HL-60 (cell line): ENCODE measurements at regions not wholly inside any gene's neighbourhood (a gene's known extent, or its start where the extent isn't known, plus 50 kb on each side); places are given as distances from the start of the nearest gene placed in this dataset.

Experiments
- DNase-seq, 2 experiments: peaks; one replicate each; pipeline ENCODE4 v3.0.0-alpha.2; 2010 to 2020; ENCODE audit warnings: low read depth in 1 of 2, low spot score in 1 of 2
- H3K27ac ChIP-seq: fragments of 250-450 bp; sonication (Bioruptor Pico); replicated peaks from 2 replicates; pipeline ENCODE4 v1.5.1; 2020; ENCODE audit warnings: mild to moderate bottlenecking, moderate library complexity
- H3K27me3 ChIP-seq: fragments of 250-450 bp; sonication (Bioruptor Pico); 2 replicates; pipeline ENCODE4 v1.5.1; 2021; ENCODE audit warnings: mild to moderate bottlenecking, moderate library complexity; ENCODE audit not compliant: insufficient read depth, poor library complexity, severe bottlenecking
- H3K4me3 ChIP-seq: replicated peaks from 2 replicates; pipeline ENCODE4 v1.5.1; 2011; ENCODE audit warnings: mild to moderate bottlenecking, control low read depth, low read length; ENCODE audit not compliant: insufficient read depth
- GABPA ChIP-seq: IDR thresholded peaks from 2 replicates; pipeline ENCODE4 v1.6.1; 2012; ENCODE audit warnings: low read depth
- POLR2AphosphoS5 ChIP-seq: IDR thresholded peaks from 2 replicates; pipeline ENCODE4 v1.6.1; 2012; ENCODE audit warnings: low read depth
- SPI1 ChIP-seq: IDR thresholded peaks from 2 replicates; pipeline ENCODE4 v1.6.1; 2012; ENCODE audit warnings: low read depth, mild to moderate bottlenecking, borderline replicate concordance
- TF ChIP-seq, protein P1 (sequence below): IDR thresholded peaks from one replicate; pipeline ENCODE4 v1.5.1; 2011; ENCODE audit warnings: low read length, control low read depth, inconsistent platforms; ENCODE audit not compliant: insufficient read depth
- TF ChIP-seq, protein P2 (sequence below): IDR thresholded peaks from 2 replicates; pipeline ENCODE4 v1.6.1; 2012; ENCODE audit warnings: low read depth; ENCODE audit not compliant: insufficient replicate concordance

DNA sequence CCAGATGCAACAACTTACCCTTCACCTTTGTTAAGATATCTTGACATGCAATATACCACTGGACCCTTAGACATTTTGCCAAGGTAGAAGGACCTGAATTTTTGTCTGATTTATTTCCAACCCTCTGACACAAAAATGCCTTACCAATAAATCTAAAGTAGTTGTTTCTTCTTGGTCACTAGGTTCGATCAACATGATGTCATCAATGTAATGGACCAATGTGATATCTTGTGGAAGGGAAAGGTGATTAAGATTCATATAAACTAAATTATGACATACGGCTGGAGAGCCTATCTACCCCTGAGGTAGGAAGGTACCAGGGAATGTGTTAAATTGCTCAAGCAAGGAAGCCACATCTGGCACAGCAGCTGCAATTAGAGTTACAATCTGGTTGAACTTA is 67.7 kb upstream of the SERPINE2 start:
- TF ChIP-seq SPI1 = no peak
- TF ChIP-seq, protein P1, sequence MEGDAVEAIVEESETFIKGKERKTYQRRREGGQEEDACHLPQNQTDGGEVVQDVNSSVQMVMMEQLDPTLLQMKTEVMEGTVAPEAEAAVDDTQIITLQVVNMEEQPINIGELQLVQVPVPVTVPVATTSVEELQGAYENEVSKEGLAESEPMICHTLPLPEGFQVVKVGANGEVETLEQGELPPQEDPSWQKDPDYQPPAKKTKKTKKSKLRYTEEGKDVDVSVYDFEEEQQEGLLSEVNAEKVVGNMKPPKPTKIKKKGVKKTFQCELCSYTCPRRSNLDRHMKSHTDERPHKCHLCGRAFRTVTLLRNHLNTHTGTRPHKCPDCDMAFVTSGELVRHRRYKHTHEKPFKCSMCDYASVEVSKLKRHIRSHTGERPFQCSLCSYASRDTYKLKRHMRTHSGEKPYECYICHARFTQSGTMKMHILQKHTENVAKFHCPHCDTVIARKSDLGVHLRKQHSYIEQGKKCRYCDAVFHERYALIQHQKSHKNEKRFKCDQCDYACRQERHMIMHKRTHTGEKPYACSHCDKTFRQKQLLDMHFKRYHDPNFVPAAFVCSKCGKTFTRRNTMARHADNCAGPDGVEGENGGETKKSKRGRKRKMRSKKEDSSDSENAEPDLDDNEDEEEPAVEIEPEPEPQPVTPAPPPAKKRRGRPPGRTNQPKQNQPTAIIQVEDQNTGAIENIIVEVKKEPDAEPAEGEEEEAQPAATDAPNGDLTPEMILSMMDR = no peak
- no peak for TF ChIP-seq POLR2AphosphoS5
- TF ChIP-seq, protein P2, sequence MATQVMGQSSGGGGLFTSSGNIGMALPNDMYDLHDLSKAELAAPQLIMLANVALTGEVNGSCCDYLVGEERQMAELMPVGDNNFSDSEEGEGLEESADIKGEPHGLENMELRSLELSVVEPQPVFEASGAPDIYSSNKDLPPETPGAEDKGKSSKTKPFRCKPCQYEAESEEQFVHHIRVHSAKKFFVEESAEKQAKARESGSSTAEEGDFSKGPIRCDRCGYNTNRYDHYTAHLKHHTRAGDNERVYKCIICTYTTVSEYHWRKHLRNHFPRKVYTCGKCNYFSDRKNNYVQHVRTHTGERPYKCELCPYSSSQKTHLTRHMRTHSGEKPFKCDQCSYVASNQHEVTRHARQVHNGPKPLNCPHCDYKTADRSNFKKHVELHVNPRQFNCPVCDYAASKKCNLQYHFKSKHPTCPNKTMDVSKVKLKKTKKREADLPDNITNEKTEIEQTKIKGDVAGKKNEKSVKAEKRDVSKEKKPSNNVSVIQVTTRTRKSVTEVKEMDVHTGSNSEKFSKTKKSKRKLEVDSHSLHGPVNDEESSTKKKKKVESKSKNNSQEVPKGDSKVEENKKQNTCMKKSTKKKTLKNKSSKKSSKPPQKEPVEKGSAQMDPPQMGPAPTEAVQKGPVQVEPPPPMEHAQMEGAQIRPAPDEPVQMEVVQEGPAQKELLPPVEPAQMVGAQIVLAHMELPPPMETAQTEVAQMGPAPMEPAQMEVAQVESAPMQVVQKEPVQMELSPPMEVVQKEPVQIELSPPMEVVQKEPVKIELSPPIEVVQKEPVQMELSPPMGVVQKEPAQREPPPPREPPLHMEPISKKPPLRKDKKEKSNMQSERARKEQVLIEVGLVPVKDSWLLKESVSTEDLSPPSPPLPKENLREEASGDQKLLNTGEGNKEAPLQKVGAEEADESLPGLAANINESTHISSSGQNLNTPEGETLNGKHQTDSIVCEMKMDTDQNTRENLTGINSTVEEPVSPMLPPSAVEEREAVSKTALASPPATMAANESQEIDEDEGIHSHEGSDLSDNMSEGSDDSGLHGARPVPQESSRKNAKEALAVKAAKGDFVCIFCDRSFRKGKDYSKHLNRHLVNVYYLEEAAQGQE = no peak
- no peak for TF ChIP-seq GABPA
- no peak for DNase-seq
- no peak overlapping the region for H3K27ac ChIP-seq

DNA sequence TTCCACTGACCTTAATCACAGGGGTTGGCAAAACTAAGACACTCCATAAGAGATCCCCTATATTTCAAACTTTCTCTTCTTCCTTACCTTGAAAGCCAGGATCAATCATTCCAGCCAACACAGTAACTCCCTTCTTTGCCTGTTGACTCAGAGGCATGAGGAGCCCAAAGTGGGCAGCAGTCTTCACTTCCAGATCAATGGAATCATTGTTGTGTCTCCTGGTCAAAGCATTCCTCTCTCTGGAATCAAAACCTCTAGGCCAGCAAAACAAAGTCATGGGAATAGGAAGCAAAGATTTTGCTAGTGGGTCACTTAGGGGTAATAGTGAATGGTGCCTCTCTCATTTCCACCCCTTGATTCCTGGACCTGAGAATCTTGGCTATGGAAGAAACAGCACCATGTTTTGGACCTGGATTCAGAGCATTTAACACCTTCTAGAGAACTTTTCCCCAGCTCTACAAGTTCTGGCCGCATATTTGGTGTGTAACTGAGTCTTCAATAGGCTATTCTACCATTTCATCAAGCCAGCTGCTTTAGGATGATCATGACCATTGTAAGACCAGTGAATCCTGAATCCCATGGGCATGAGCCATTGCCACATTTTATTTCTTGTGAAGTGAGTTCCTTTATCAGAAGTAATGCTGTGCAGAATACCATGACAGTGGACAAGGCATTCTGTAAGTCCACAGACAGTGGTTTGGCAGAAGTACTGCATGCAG is 65.7 kb upstream of the SERPINE2 start:
- H3K4me3 ChIP-seq = no peak overlapping the region
- TF ChIP-seq SPI1 (no peak), POLR2AphosphoS5 (no peak), GABPA (no peak)
- TF ChIP-seq, protein P1 = no peak
- TF ChIP-seq, protein P2 = no peak
- H3K27me3 ChIP-seq = no peaks in the 10 kb centered on the region
- no peak overlapping the region for H3K27ac ChIP-seq
- no peak for DNase-seq

More for the DNA sequence above, 67.7 kb upstream of the SERPINE2 start:
- Histone ChIP-seq H3K4me3 (no peak overlapping the region), H3K27me3 (no peaks in the 10 kb centered on the region)

DNA sequence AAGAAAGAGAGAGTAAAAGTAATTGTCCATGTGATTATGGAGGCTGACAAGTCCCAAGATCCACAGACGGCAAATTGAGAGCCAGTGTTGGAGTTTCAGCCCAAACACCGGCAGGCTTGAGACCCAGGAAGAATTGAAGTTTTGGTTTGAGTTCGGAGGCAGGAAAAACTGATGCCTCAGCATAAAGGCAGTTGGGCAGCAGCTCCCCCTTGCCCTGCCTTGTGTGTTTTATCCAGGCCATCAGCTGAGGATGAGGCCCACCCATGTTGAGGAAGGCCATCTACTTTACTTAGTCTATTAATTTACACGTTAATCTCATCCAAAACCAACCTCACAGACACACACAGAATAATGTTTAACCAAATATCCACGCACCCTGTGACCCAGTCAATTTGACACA is 64.6 kb upstream of the SERPINE2 start:
- Histone ChIP-seq H3K27me3 (no peaks in the 10 kb centered on the region), H3K27ac (no peak overlapping the region), H3K4me3 (no peak overlapping the region)
- TF ChIP-seq SPI1 (no peak), GABPA (no peak), POLR2AphosphoS5 (no peak)
- TF ChIP-seq, protein P1 = no peak
- TF ChIP-seq, protein P2 = no peak
- DNase-seq = no peak
